Cardiac fibroblast (primary cell): ENCODE measurements at regions not wholly inside any gene's neighbourhood (a gene's known extent, or its start where the extent isn't known, plus 50 kb on each side); places are given as distances from the start of the nearest gene placed in this dataset.
"Not testable (repeated sequence)": the region's sequence is repeated elsewhere in the genome, so short reads cannot be mapped to it uniquely, and the experiment has no call there.

Source experiments
- DNase-seq, 2 donors: peaks; one replicate each; pipeline versions ENCODE4 v3.0.0 to v3.0.0-alpha.2; 2010; ENCODE audit warnings: low read depth in 2 of 2
- H3K4me3 ChIP-seq, 2 donors: replicated peaks in 1 of 2; 1 replicate in 1 of 2; 2 replicates in 1 of 2; pipeline ENCODE4 v1.5.1; 2011; ENCODE audit warnings: low read depth in 2 of 2, low read length in 2 of 2, mild to moderate bottlenecking in 2 of 2, moderate library complexity in 1 of 2
- CTCF ChIP-seq: IDR thresholded peaks from one replicate; pipeline ENCODE4 v1.5.1; 2011; ENCODE audit warnings: low read depth, mild to moderate bottlenecking, low read length, inconsistent platforms

GRCh38 chr21:24444736-24445135, 1162.5 kb downstream of the MRPL39 start:
- no peak overlapping the region for H3K4me3 ChIP-seq
- DNase-seq: no peak
- TF ChIP-seq CTCF: no peak

GRCh38 chr21:24436236-24436635, 1171.0 kb downstream of the MRPL39 start:
- TF ChIP-seq CTCF: no peak
- no peak for DNase-seq
- H3K4me3 ChIP-seq: no peak overlapping the region

GRCh38 chr21:24428591-24429199, 1178.6 kb downstream of the MRPL39 start:
- H3K4me3 ChIP-seq: no peak overlapping the region
- no peak for DNase-seq
- TF ChIP-seq CTCF: no peak

GRCh38 chr21:24424776-24425175, 1182.5 kb downstream of the MRPL39 start:
- H3K4me3 ChIP-seq: no peak overlapping the region
- no peak for TF ChIP-seq CTCF
- DNase-seq: no peak

GRCh38 chr21:24423546-24423945, 1183.7 kb downstream of the MRPL39 start:
- no peak for TF ChIP-seq CTCF
- DNase-seq: no peak
- H3K4me3 ChIP-seq: no peak overlapping the region

- DNase-seq: no peak
- TF ChIP-seq CTCF: no peak
- no peak overlapping the region for H3K4me3 ChIP-seq
These were observed 1186.6 kb downstream of the MRPL39 start for GRCh38 chr21:24420689-24421088.

- not testable (repeated sequence) for DNase-seq
These were observed 1187.6 kb downstream of the MRPL39 start for GRCh38 chr21:24419641-24420040.

More at GRCh38 chr21:24419641-24420040, 1187.6 kb downstream of the MRPL39 start:
- H3K4me3 ChIP-seq: not testable (repeated sequence)
